GM21526 (cell line): ENCODE measurements at regions not wholly inside any gene's neighbourhood (a gene's known extent, or its start where the extent isn't known, plus 50 kb on each side); places are given as distances from the start of the nearest gene placed in this dataset.
"Not testable (repeated sequence)": the region's sequence is repeated elsewhere in the genome, so short reads cannot be mapped to it uniquely, and the experiment has no call there.

Source experiments
- ATAC-seq: cut with Tn5 transposase; IDR thresholded peaks from one replicate; pipeline ENCODE4 v1.9.1; 2021; ENCODE audit warnings: moderate library complexity; ENCODE audit not compliant: unreplicated experiment, low FRiP score

GRCh38 chr4:117014236-117014635, 71.1 kb downstream of the TRAM1L1 start:
- ATAC-seq, result no peak

- no peak for ATAC-seq
These were observed 74.7 kb downstream of the TRAM1L1 start for GRCh38 chr4:117010671-117011070.

- no peak for ATAC-seq
These were observed 84.3 kb downstream of the TRAM1L1 start for GRCh38 chr4:117001077-117001476.

GRCh38 chr4:116982656-116983055, 102.7 kb downstream of the TRAM1L1 start:
- ATAC-seq, result no peak

- not testable (repeated sequence) for ATAC-seq
These were observed 104.9 kb downstream of the TRAM1L1 start for GRCh38 chr4:116980436-116980835.

- ATAC-seq, result no peak
These were observed 126.3 kb downstream of the TRAM1L1 start for GRCh38 chr4:116959045-116959444.

GRCh38 chr4:116953947-116954346, 131.4 kb downstream of the TRAM1L1 start:
- no peak for ATAC-seq

- ATAC-seq, result no peak
These were observed 132.7 kb downstream of the TRAM1L1 start for GRCh38 chr4:116952530-116953136.

GRCh38 chr4:116949856-116950255, 135.5 kb downstream of the TRAM1L1 start:
- ATAC-seq, result no peak

- no peak for ATAC-seq
These were observed 143.1 kb downstream of the TRAM1L1 start for GRCh38 chr4:116942315-116942714.

GRCh38 chr4:116930329-116930728, 155.0 kb downstream of the TRAM1L1 start:
- no peak for ATAC-seq

GRCh38 chr4:116926631-116927295, 158.6 kb downstream of the TRAM1L1 start:
- no peak for ATAC-seq

GRCh38 chr4:116925900-116926457, 159.4 kb downstream of the TRAM1L1 start:
- ATAC-seq, result no peak

- no peak for ATAC-seq
These were observed 162.0 kb downstream of the TRAM1L1 start for GRCh38 chr4:116923389-116923788.

GRCh38 chr4:116913451-116913850, 171.9 kb downstream of the TRAM1L1 start:
- no peak for ATAC-seq

- no peak for ATAC-seq
These were observed 178.6 kb downstream of the TRAM1L1 start for GRCh38 chr4:116906758-116907157.

GRCh38 chr4:116899561-116899960, 185.8 kb downstream of the TRAM1L1 start:
- ATAC-seq, result no peak

- ATAC-seq, result no peak
These were observed 199.8 kb downstream of the TRAM1L1 start for GRCh38 chr4:116885579-116885978.

GRCh38 chr4:116882503-116882902, 202.9 kb downstream of the TRAM1L1 start:
- no peak for ATAC-seq

GRCh38 chr4:116881077-116881476, 204.3 kb downstream of the TRAM1L1 start:
- ATAC-seq, result no peak

GRCh38 chr4:116880625-116881024, 204.8 kb downstream of the TRAM1L1 start:
- ATAC-seq, result no peak

- no peak for ATAC-seq
These were observed 207.1 kb downstream of the TRAM1L1 start for GRCh38 chr4:116878280-116878679.
